Osteoblast (primary cell): ENCODE measurements at regions not wholly inside any gene's neighbourhood (a gene's known extent, or its start where the extent isn't known, plus 50 kb on each side); places are given as distances from the start of the nearest gene placed in this dataset.

Experiments used
- DNase-seq: peaks from one replicate; pipeline ENCODE4 v3.0.0; 2011; ENCODE audit warnings: low spot score, mixed read lengths; ENCODE audit not compliant: insufficient read length; ENCODE audit errors: missing footprints
- H2AFZ ChIP-seq: 2 replicates; pipeline ENCODE4 v1.6.0; 2011; ENCODE audit warnings: mild to moderate bottlenecking, low read length
- H3K27ac ChIP-seq: 2 replicates; pipeline ENCODE4 v1.5.1; 2011; ENCODE audit warnings: mild to moderate bottlenecking, low read depth, low read length, moderate library complexity
- H3K27me3 ChIP-seq: 2 replicates; pipeline ENCODE4 v1.6.0; 2012; ENCODE audit warnings: mild to moderate bottlenecking, control low read depth, inconsistent platforms, low read length, moderate library complexity; ENCODE audit not compliant: insufficient read depth
- H3K36me3 ChIP-seq: 2 replicates; pipeline ENCODE4 v1.5.1; 2011; ENCODE audit warnings: mild to moderate bottlenecking, low read length, control low read depth, moderate library complexity; ENCODE audit not compliant: insufficient read depth
- H3K4me1 ChIP-seq: 2 replicates; pipeline ENCODE4 v1.5.1; 2011; ENCODE audit warnings: mild to moderate bottlenecking, low read length, control low read depth, moderate library complexity; ENCODE audit not compliant: insufficient read depth
- H3K4me2 ChIP-seq: 2 replicates; pipeline ENCODE4 v1.6.0; 2011; ENCODE audit warnings: mild to moderate bottlenecking, low read length; ENCODE audit not compliant: insufficient read depth
- H3K4me3 ChIP-seq: fragments of 200-600 bp; sonication (generic); 3 replicates; pipeline ENCODE4 v1.5.1; 2012; ENCODE audit warnings: mild to moderate bottlenecking, low read length, inconsistent platforms; ENCODE audit not compliant: insufficient read depth
- H3K79me2 ChIP-seq: 2 replicates; pipeline ENCODE4 v1.6.0; 2012; ENCODE audit warnings: mild to moderate bottlenecking, low read length, control low read depth, inconsistent platforms; ENCODE audit not compliant: insufficient read depth
- H3K9me3 ChIP-seq: 2 replicates; pipeline ENCODE4 v1.5.1; 2011; ENCODE audit warnings: low read depth, low read length, control low read depth
- H4K20me1 ChIP-seq: 2 replicates; pipeline ENCODE4 v1.6.0; 2012; ENCODE audit warnings: mild to moderate bottlenecking, low read length, control low read depth; ENCODE audit not compliant: insufficient read depth
- CTCF ChIP-seq: IDR thresholded peaks from 2 replicates; pipeline ENCODE4 v1.5.1; 2011; ENCODE audit warnings: mild to moderate bottlenecking, low read depth, low read length, moderate library complexity; ENCODE audit errors: extremely low read depth

- no peak for DNase-seq
- Histone ChIP-seq H3K79me2 (no peaks in the 10 kb centered on the region), H3K27me3 (no peaks in the 10 kb centered on the region), H3K4me1 (no peaks in the 10 kb centered on the region), H3K9me3 (no peaks in the 10 kb centered on the region), H3K4me3 (no peak overlapping the region), H3K4me2 (no peak overlapping the region), H3K27ac (no peak overlapping the region), H2AFZ (no peak overlapping the region), H4K20me1 (no peaks in the 10 kb centered on the region), H3K36me3 (no peaks in the 10 kb centered on the region)
- no peak for TF ChIP-seq CTCF
Observed at GRCh38 chr9:73919712-73920111, 577.4 kb upstream of the RORB start.

- no peak for DNase-seq
- Histone ChIP-seq H4K20me1 (no peaks in the 10 kb centered on the region), H2AFZ (no peak overlapping the region), H3K27ac (no peak overlapping the region), H3K4me1 (no peaks in the 10 kb centered on the region), H3K36me3 (no peaks in the 10 kb centered on the region), H3K4me3 (no peak overlapping the region), H3K4me2 (no peak overlapping the region), H3K9me3 (no peaks in the 10 kb centered on the region), H3K79me2 (no peaks in the 10 kb centered on the region), H3K27me3 (no peaks in the 10 kb centered on the region)
- no peak for TF ChIP-seq CTCF
Observed at GRCh38 chr9:73923796-73924195, 573.3 kb upstream of the RORB start.

- Histone ChIP-seq H3K36me3 (no peaks in the 10 kb centered on the region), H3K79me2 (no peaks in the 10 kb centered on the region), H3K9me3 (no peaks in the 10 kb centered on the region), H3K27me3 (no peaks in the 10 kb centered on the region), H4K20me1 (no peaks in the 10 kb centered on the region), H3K4me1 (no peaks in the 10 kb centered on the region), H2AFZ (no peak overlapping the region), H3K27ac (no peak overlapping the region), H3K4me2 (no peak overlapping the region), H3K4me3 (no peak overlapping the region)
- DNase-seq, result no peak
- TF ChIP-seq CTCF, result no peak
Observed at GRCh38 chr9:73951147-73951546, 546.0 kb upstream of the RORB start.

- TF ChIP-seq CTCF, result no peak
- DNase-seq, result no peak
Observed at GRCh38 chr9:73962792-73963191, 534.3 kb upstream of the RORB start.

More at GRCh38 chr9:73962792-73963191, 534.3 kb upstream of the RORB start:
- Histone ChIP-seq H3K4me2 (no peak overlapping the region), H3K27me3 (no peaks in the 10 kb centered on the region), H3K9me3 (no peaks in the 10 kb centered on the region), H3K4me1 (no peaks in the 10 kb centered on the region), H3K4me3 (no peak overlapping the region), H3K36me3 (no peaks in the 10 kb centered on the region), H4K20me1 (no peaks in the 10 kb centered on the region), H3K27ac (no peak overlapping the region), H3K79me2 (no peaks in the 10 kb centered on the region), H2AFZ (no peak overlapping the region)
